Esophagus muscularis mucosa (tissue), 4 donors: ENCODE measurements at regions not wholly inside any gene's neighbourhood (a gene's known extent, or its start where the extent isn't known, plus 50 kb on each side); places are given as distances from the start of the nearest gene placed in this dataset.
"Not testable (repeated sequence)": the region's sequence is repeated elsewhere in the genome, so short reads cannot be mapped to it uniquely, and the experiment has no call there.

Source experiments
- DNase-seq: peaks from one replicate; pipeline ENCODE4 v3.0.0-alpha.2; 2017; ENCODE audit errors: extremely low spot score
- H3K27ac ChIP-seq, 4 donors: fragments of 200-600 bp; sonication (generic); replicated peaks in 1 of 4; 1 replicate in 3 of 4; 2 replicates in 1 of 4; pipeline ENCODE4 v1.5.1; 2016 to 2019; ENCODE audit warnings: mild to moderate bottlenecking in 1 of 4
- H3K27me3 ChIP-seq, 4 donors: fragments of 200-600 bp; sonication (generic); one replicate each; pipeline versions ENCODE4 v1.5.1 to v1.6.0; 2016 to 2019
- H3K36me3 ChIP-seq, 4 donors: fragments of 200-600 bp; sonication (generic); one replicate each; pipeline ENCODE4 v1.5.1; 2016 to 2019
- H3K4me1 ChIP-seq, 4 donors: fragments of 200-600 bp; sonication (generic); one replicate each; pipeline ENCODE4 v1.5.1; 2016 to 2019
- H3K4me3 ChIP-seq, 4 donors: fragments of 200-600 bp; sonication (generic); 1 replicate in 2 of 4; 2 replicates in 2 of 4; pipeline ENCODE4 v1.5.1; 2016 to 2019; ENCODE audit warnings: mild to moderate bottlenecking in 4 of 4, moderate library complexity in 1 of 4
- H3K9me3 ChIP-seq, 4 donors: fragments of 200-600 bp; sonication (generic); 1 replicate in 3 of 4; 2 replicates in 1 of 4; pipeline ENCODE4 v1.5.1; 2016 to 2019
- CTCF ChIP-seq, 3 experiments: fragments of 200-600 bp in 2 of 3; fragments of 450-650 bp in 1 of 3; sonication (generic) in 2 of 3; IDR thresholded peaks; one replicate each; pipeline ENCODE4 v1.5.1; 2017 to 2019; ENCODE audit warnings: antibody characterized with exemption in 3 of 3, mild to moderate bottlenecking in 2 of 3, moderate library complexity in 1 of 3
- EP300 ChIP-seq: sonication (generic); formaldehyde crosslinking; IDR thresholded peaks from one replicate; pipeline ENCODE4 v1.6.1; 2017; ENCODE audit warnings: antibody characterized with exemption
- POLR2A ChIP-seq: fragments of 450-650 bp; IDR thresholded peaks from one replicate; pipeline ENCODE4 v1.6.1; 2017; ENCODE audit warnings: antibody characterized with exemption, moderate library complexity, mild to moderate bottlenecking, low read depth
- POLR2AphosphoS5 ChIP-seq, 2 donors: sonication (generic); formaldehyde crosslinking; IDR thresholded peaks; one replicate each; pipeline ENCODE4 v1.6.1; 2017; ENCODE audit warnings: antibody characterized with exemption in 2 of 2
- WGBS: methylation state at CpG from one replicate; pipeline ENCODE4 v1.1.5; 2018; 5-methylcytosine and 5-hydroxymethylcytosine counted together
- intact Hi-C: fragments of 100-400 bp; cut with DNase I; formaldehyde crosslinking; loops from one replicate; pipeline ENCODE4 v1.15.1; 2023

GRCh38 chr4:75141162-75141561 is 208.2 kb downstream of the PARM1 start:
- intact Hi-C loops, result no loop called here
- H3K4me3 ChIP-seq, result no peak overlapping the region
- H3K27ac ChIP-seq, result no peak overlapping the region
- H3K9me3 ChIP-seq, result no peaks in the 10 kb centered on the region
- H3K27me3 ChIP-seq, result no peaks in the 10 kb centered on the region
- no peaks in the 10 kb centered on the region for H3K36me3 ChIP-seq
- DNase-seq, result no peak
- peaks cover 0 to 5% (median 2%) of the 10 kb centered on the region in 4 donors for H3K4me1 ChIP-seq
- TF ChIP-seq POLR2AphosphoS5 (IDR thresholded peaks at IDR 0.05) (no peak), CTCF (IDR thresholded peaks at IDR 0.05) (no peak), EP300 (no peak), POLR2A (no peak)

GRCh38 chr4:75137302-75137701 is 204.4 kb downstream of the PARM1 start:
- Histone ChIP-seq H3K36me3 (no peaks in the 10 kb centered on the region), H3K4me1 (no peaks in the 10 kb centered on the region), H3K27ac (no peak overlapping the region), H3K4me3 (no peak overlapping the region), H3K9me3 (no peaks in the 10 kb centered on the region), H3K27me3 (no peaks in the 10 kb centered on the region)
- no peak for DNase-seq
- intact Hi-C loops, result no loop called here
- TF ChIP-seq CTCF (IDR thresholded peaks at IDR 0.05) (no peak), POLR2AphosphoS5 (IDR thresholded peaks at IDR 0.05) (no peak)

- no peaks in the 10 kb centered on the region for H3K27me3 ChIP-seq
- H3K4me3 ChIP-seq, result no peak overlapping the region
- WGBS, result 77% methylated on average over 5 of the region's 5 CpGs
- no peak overlapping the region for H3K27ac ChIP-seq
- H3K9me3 ChIP-seq, result no peaks in the 10 kb centered on the region
- no peak for TF ChIP-seq CTCF (IDR thresholded peaks at IDR 0.05)
- no peak for TF ChIP-seq EP300
- no peak for TF ChIP-seq POLR2A
- TF ChIP-seq POLR2AphosphoS5 (IDR thresholded peaks at IDR 0.05), result no peak
- intact Hi-C loops, result no loop called here
- no peaks in the 10 kb centered on the region for H3K36me3 ChIP-seq
- H3K4me1 ChIP-seq, result no peaks in the 10 kb centered on the region
- no peak for DNase-seq
Measured at GRCh38 chr4:75135068-75135825, 202.3 kb downstream of the PARM1 start.

- intact Hi-C loops, H3K36me3 ChIP-seq, DNase-seq, H3K27me3 ChIP-seq, H3K4me3 ChIP-seq, H3K4me1 ChIP-seq, H3K9me3 ChIP-seq, H3K27ac ChIP-seq: not testable (repeated sequence)
- WGBS, result 100% methylated on average over 1 of the region's 21 CpGs
Measured at GRCh38 chr4:75126870-75127269, 194.0 kb downstream of the PARM1 start.

GRCh38 chr4:75126058-75126457 is 193.1 kb downstream of the PARM1 start:
- no peak for TF ChIP-seq POLR2A
- TF ChIP-seq CTCF (IDR thresholded peaks at IDR 0.05), result no peak
- no peak for TF ChIP-seq POLR2AphosphoS5 (IDR thresholded peaks at IDR 0.05)
- TF ChIP-seq EP300, result no peak
- H3K4me1 ChIP-seq, result no peaks in the 10 kb centered on the region
- intact Hi-C loops, result no loop called here
- no peak for DNase-seq
- no peaks in the 10 kb centered on the region for H3K36me3 ChIP-seq
- no peaks in the 10 kb centered on the region for H3K27me3 ChIP-seq
- no peaks in the 10 kb centered on the region for H3K9me3 ChIP-seq
- H3K4me3 ChIP-seq, result no peak overlapping the region
- no peak overlapping the region for H3K27ac ChIP-seq
